Middle frontal gyrus (tissue), 1 donor: ENCODE measurements at regions not wholly inside any gene's neighbourhood (a gene's known extent, or its start where the extent isn't known, plus 50 kb on each side); places are given as distances from the start of the nearest gene placed in this dataset.
"Not testable (repeated sequence)": the region's sequence is repeated elsewhere in the genome, so short reads cannot be mapped to it uniquely, and the experiment has no call there.

ENCODE experiments used
- DNase-seq: peaks from one replicate; pipeline ENCODE4 v3.0.0-alpha.2; 2015; ENCODE audit warnings: low spot score; ENCODE audit errors: extremely low spot score

DNA sequence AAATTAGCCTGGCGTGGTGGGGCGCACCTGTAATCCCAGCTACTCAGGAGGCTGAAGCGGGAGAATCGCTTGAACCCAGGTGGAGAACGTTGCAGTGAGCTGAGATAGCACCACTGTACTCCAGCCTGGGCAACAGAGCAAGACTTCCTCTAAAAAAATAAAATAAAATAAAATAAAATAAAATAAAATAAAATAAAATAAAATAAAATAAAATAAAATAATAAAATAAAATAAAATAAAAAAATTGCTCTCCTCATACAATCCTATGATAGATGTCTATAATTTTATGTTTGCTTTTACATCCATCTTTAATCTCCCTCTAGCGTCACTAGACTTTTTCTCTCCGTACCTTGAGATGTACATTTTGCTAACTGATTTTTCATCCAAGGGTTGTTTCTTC lies 51.8 kb upstream of the CPSF6 start:
- DNase-seq: not testable (repeated sequence)

- DNase-seq: no peak
Observed at GRCh38 chr12:69189378-69189978, 49.9 kb upstream of the CPSF6 start.
